SKM-1 treated with dmso at 0.1 percent for 144 hours (cell line): ENCODE measurements at regions not wholly inside any gene's neighbourhood (a gene's known extent, or its start where the extent isn't known, plus 50 kb on each side); places are given as distances from the start of the nearest gene placed in this dataset.

Source experiments
- DNase-seq: peaks from one replicate; lab custom pipeline; 2025; ENCODE audit not compliant: unreplicated experiment; lab: John Stamatoyannopoulos, UW

- no peak for DNase-seq
Measured at GRCh38 chr14:97336816-97337215, 539.6 kb downstream of the VRK1 start.

GRCh38 chr14:97337267-97337666 lies 540.1 kb downstream of the VRK1 start:
- no peak for DNase-seq

GRCh38 chr14:97337670-97338069 lies 540.5 kb downstream of the VRK1 start:
- DNase-seq, result no peak

GRCh38 chr14:97344666-97345065 lies 547.5 kb downstream of the VRK1 start:
- no peak for DNase-seq

- DNase-seq, result no peak
Measured at GRCh38 chr14:97346675-97347074, 549.5 kb downstream of the VRK1 start.

GRCh38 chr14:97349463-97349862 lies 552.3 kb downstream of the VRK1 start:
- DNase-seq, result no peak

GRCh38 chr14:97349946-97350345 lies 552.8 kb downstream of the VRK1 start:
- no peak for DNase-seq

- no peak for DNase-seq
Measured at GRCh38 chr14:97350415-97350814, 553.2 kb downstream of the VRK1 start.

- no peak for DNase-seq
Measured at GRCh38 chr14:97350894-97351731, 553.9 kb downstream of the VRK1 start.

GRCh38 chr14:97353102-97353501 lies 555.9 kb downstream of the VRK1 start:
- no peak for DNase-seq

GRCh38 chr14:97354119-97354722 lies 557.0 kb downstream of the VRK1 start:
- DNase-seq, result no peak

GRCh38 chr14:97359341-97359740 lies 562.2 kb downstream of the VRK1 start:
- DNase-seq, result no peak

GRCh38 chr14:97361181-97361580 lies 564.0 kb downstream of the VRK1 start:
- no peak for DNase-seq

- DNase-seq, result no peak
Measured at GRCh38 chr14:97361958-97362357, 564.8 kb downstream of the VRK1 start.

GRCh38 chr14:97366400-97366799 lies 569.2 kb downstream of the VRK1 start:
- DNase-seq, result no peak

GRCh38 chr14:97367278-97367677 lies 570.1 kb downstream of the VRK1 start:
- DNase-seq, result no peak

GRCh38 chr14:97368049-97368448 lies 570.9 kb downstream of the VRK1 start:
- DNase-seq, result no peak

GRCh38 chr14:97368900-97369564 lies 571.9 kb downstream of the VRK1 start:
- no peak for DNase-seq

- no peak for DNase-seq
Measured at GRCh38 chr14:97369901-97370300, 572.7 kb downstream of the VRK1 start.

GRCh38 chr14:97376310-97376709 lies 579.1 kb downstream of the VRK1 start:
- no peak for DNase-seq

GRCh38 chr14:97377550-97377949 lies 580.4 kb downstream of the VRK1 start:
- no peak for DNase-seq

- DNase-seq, result no peak
Measured at GRCh38 chr14:97379091-97379531, 581.9 kb downstream of the VRK1 start.
